ENCODE measurements at regions not wholly inside any gene's neighbourhood (a gene's known extent, or its start where the extent isn't known, plus 50 kb on each side); places are given as distances from the start of the nearest gene placed in this dataset.
"Not testable (repeated sequence)": the region's sequence is repeated elsewhere in the genome, so short reads cannot be mapped to it uniquely, and the experiment has no call there.

DNA sequence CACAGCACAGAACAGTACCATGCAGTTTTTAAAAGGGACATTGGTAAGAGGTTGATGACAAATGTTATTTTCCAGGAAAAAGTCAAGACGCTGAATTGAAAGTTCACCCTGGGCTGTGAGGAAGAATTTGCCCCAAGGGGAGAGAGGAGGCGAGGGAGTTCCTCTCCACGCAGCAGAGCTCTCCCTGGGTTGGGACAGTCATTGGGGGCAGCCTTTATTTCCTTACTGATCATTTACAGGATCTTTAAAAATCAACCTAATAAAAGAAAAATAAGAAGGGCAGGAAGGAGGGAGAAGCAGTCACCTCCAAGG is 49.9 kb upstream of the WNT7B start:
- DNase-seq: no peak

DNA sequence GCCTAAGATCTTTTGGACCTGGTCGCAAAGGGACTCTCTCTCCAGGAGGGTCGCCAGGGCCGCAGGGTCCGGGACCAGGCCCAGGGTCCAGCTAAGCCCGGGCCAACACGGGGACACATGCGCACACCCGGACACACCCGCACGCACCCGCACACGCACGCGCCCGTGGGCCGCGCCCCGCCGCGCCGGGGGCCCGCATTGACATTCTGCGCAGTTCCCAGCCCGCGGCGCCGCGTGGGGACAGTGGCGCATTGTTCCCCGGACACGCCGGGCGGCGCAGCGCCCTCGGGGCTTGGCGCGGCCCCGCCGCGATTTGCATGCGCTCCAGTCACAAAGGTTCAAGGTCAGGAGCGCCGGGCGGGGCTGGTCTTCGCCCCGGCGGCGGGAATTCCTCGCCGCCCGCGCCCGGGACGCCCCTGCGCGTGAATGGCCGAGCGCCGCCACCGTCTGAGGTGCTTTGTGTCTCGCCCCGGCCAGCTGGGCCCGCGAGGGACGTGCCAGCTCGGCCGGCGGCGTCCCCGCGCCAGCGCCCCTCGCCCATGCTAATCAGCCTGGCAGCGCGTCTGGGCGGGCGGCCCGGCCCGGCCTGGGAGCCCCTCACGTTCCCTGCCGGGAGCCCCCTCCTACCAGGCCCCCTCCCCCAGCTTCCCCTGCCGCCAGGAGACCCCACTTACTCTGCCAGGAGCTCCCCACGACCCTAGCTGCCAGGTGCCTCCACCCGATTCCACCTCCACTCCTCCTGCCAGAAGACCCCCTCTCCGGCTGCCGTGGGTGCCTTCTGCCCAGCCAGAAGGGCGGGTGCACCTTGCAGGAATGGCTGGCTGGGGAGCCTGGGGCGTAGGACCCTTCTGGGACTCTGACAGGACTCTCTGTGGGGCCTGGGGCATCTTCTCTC is 50.5 kb upstream of the WNT7B start:
- no peak for DNase-seq

DNA sequence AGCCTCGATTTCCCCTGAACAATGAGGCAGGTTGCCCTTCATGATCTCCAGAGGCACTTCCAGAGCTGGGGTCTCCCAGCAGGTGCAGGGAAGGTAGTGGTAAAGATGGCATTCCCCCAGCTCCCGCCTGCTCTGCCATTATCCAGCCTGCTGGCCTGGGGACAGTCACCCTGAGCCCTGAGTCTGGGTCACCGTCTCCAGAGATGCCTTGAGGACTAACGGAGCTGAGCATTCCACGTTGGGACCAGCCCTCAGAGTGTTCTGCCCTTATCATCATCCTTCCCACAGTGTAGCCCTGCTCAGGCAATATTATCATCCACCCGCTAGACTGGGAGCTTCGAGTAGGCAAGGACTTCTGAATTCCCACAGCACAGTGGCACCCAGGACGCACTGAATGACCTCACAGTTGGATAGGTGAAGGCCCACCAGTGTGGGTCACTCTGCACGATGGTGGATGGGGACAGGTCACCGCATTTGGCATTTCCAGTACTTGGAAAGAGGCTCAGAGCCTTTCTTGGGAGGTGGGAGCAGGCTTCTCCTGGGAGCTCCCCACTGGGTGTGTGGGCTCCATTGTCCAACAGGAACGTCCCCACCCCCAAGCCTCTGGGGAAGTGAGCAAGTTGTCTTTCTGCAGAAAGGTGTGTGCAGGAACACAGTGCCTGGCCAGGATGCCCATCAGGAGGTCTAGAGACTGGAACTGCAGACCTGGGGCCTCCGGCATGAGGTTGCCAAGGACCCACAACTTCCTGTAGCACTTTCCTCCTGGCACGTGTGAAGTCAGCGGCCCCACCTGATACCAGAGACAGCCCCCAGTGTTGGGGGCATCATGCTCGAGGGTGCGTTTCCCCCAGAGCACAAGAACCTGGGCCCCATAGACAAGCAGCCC is 51.4 kb upstream of the WNT7B start:
- no peak for DNase-seq

DNA sequence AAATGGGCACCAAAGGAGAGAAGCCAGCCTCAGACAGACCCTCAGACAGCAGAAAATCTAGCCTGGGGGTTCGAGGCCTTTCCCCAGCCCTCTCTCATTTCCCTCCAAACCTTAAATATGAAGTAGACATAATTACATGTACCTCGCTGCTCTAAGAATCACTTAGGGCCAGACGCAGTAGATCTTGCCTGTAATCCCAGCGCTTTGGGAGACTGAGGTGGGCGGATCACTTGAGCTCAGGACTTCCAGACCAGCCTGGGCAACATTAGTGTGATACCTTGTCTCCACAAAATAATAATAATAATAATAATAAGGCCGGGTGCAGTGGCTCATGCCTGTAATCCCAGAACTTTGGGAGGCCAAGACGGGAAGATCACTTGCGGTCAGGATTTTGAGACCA is 52.1 kb upstream of the WNT7B start:
- DNase-seq: no peak

- DNase-seq: no peak
Measured at GRCh38 chr22:46029574-46030200, 52.7 kb upstream of the WNT7B start.

DNA sequence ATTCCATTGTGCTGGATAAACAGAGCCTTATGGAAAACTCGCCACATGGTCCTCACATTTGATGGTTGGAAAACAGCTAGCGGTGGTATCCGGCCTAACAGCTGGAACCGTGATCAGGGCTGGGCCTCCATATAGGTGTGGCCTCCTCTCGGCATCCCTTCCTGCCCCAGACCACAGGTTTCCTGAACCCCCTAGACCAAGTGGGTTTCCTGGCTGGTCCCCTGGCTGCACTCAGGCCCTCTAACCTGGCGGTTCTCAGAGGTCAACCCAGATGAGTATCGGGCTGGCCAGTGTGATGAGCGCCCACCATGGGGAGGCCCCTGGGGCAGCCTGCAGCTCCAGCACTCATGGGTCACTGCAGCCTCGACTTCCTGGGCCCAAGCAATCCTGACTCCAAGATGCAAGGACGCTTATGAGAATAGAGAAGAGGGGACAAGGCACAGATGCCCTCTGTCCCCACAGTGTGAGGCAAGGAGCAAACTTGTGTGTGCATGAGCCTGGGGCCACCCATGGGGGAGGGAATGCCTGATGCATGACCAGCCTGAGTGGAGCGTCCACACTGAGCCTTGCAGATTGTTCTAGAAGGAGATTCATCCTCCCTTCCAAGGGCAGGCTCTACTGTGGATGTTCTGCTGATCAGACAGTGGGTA is 53.4 kb upstream of the WNT7B start:
- DNase-seq: no peak

GRCh38 chr22:46031066-46031465 is 54.1 kb upstream of the WNT7B start:
- no peak for DNase-seq

DNA sequence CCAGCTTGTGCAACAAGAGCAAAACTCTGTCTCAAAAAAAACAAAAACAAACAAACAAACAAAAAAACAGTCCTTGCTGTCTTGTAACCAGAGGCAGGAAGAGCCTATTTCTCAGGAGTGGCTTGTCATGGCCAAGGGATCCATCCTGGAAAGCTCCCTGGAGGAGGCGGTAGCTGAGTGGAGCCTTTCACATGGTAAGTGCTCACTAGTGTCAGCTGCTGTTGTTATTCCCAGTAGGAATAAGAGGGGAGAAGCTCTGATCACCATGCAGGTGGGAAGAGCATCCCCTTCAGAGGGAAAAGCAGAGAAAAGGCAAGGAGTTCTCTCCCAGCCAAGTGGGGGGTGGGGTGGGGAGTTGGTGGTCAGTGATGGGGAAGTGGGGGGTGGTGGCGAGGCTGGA is 54.6 kb upstream of the WNT7B start:
- DNase-seq: no peak

- no peak for DNase-seq
Measured at GRCh38 chr22:46031965-46032851, 55.2 kb upstream of the WNT7B start.

- no peak for DNase-seq
Measured at GRCh38 chr22:46033256-46034200, 56.6 kb upstream of the WNT7B start.

DNA sequence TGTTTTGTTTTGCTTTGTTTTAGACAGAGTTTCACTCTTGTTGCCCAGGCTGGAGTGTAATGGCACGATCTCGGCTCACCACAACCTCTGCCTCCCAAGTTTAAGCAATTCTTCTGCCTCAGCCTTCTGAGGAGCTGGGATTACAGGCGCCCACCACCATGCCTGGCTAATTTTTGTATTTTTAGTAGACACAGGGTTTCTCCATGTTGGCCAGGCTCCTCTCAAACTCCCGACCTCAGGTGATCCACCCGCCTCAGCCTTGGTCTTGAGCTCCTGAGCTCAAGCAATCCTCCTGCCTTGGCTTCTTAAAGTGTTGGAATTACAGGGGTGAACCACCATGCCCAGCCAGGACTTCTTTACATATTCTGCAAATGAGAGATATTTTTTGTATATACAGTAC is 57.5 kb upstream of the WNT7B start:
- not testable (repeated sequence) for DNase-seq

DNA sequence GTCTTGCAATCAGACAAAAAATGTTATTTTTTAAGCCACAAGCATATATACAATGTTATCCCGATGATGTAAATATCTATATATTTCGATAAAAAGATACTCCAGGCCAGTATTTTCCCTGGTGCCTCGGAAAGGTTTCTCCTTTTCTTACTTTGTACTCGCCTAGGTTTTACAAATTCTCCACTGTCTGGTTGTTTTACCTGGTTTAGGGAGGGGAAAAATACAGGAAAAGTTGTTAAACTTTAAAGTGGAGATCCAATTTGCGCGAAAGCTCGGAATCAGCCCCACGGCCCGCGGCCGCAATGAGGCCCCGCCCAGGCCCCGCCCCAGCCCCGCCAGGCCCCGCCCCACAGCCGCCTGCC is 58.4 kb upstream of the WNT7B start:
- no peak for DNase-seq

DNA sequence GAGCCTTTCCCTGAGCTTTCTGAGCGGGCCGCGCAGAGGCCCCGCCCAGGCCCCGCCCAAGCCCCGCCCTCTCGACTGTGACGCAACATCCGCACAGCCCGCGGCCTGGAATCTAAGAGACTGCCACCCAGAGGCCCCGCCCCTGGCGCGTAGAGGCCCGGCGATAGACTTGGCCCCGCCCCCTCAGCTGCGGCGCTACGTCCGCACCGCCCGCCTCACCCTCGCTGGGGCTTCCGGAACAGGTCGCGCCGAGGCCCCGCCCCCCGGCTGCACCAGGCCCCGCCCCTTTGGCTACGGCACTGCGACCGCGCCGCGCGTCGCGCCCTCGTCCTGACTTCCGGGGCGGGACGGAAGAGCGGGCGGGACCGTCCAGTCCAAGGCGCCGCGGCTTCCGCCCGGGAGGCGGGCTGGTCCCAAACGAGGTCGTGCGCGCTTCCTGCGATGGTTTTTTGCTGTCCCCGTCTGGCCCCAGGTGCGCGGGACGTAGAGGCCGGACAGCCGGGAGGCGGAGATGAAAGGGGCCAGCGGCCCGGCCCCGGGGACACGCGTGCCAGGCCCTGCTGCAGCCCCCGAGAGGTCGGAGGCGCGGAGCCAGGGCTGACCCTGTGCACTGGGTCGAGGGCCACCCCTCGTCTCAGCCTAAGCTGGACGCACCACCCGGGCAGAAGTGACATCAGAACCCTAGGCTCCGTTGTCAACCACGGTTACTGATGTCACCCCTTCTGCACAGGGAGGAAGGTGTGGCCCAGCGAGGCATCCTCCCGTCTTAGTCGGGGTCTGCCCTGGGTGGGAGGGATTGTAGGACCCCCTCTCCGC is 59.0 kb upstream of the WNT7B start:
- DNase-seq: peak; percentile 99

- DNase-seq: peak; percentile 33
Measured at GRCh38 chr22:46036558-46037408, 59.8 kb upstream of the WNT7B start.

GRCh38 chr22:46038174-46038487 is 61.2 kb upstream of the WNT7B start:
- DNase-seq: no peak

- DNase-seq: no peak
Measured at GRCh38 chr22:46038516-46039430, 61.8 kb upstream of the WNT7B start.

DNA sequence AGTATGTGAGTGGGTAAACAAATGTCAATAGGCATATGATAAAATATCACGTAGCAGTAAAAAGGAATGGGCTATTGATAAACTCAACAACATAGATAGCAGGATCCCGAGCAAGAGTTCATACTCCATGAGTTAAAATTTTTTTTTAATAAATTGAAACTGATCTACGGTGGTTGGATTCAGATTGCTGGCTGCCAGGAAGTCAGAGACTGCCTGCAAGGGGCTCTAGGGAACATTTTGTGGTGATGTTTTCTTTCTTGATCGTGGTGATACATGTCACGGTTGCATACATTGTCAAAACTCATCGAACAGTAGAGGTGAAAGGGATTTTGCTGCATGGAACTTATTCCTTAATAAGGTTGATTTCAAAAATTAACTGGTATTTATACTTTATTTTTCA is 62.6 kb upstream of the WNT7B start:
- no peak for DNase-seq

Data from effector CD8-positive, alpha-beta T cell (primary cell).